HG03025 (cell line): ENCODE measurements at regions not wholly inside any gene's neighbourhood (a gene's known extent, or its start where the extent isn't known, plus 50 kb on each side); places are given as distances from the start of the nearest gene placed in this dataset.
"Not testable (repeated sequence)": the region's sequence is repeated elsewhere in the genome, so short reads cannot be mapped to it uniquely, and the experiment has no call there.

Experiments used
- ATAC-seq: cut with Tn5 transposase; IDR thresholded peaks from one replicate; pipeline ENCODE4 v1.9.1; 2021; ENCODE audit warnings: mild to moderate bottlenecking, moderate library complexity; ENCODE audit not compliant: unreplicated experiment, low FRiP score

DNA sequence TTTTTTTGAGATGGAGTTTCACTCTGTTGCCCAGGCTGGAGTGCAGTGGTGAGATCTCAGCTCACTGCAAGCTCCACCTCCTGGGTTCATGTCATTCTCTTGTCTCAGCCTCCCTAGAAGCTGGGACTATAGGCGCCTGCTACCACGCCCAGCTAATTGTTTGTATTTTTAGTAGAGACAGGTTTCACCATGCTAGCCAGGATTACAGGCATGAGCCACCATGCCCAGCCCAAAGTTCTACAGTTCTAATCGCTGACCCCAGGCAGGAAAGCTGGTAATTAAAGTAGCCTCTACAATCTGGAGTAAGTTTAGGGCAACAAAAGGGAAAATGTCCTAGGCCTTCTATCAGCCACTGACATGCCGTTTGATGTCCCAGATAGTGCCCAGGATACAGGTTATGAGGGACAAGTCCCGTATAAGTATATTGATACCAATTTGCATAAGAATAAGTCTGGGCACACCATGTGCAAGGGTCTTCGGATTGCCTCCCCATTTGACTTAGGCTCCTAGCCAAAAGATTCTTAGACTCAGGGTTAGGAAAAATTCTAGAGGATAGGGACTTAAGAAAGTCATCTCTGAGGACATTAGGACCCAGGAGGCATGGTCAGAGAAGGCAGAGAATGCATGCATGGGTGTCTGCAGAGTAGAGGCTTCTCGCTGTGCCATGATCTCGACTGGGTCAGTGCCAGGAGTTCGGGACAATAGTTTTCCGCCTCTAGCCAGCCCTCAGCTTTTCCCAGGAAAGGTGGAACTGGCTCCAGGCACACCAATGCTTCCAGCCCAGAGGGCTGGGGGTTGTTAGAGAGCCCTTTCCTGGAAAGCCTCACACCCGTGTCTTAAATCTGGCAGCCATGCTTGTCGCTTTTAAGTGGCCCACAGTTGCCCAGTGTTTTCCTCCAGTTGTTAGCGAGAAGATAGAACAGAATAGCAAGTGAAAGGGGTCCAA is 1111.1 kb downstream of the TAF11L14 start:
- peak; percentile 42 for ATAC-seq

DNA sequence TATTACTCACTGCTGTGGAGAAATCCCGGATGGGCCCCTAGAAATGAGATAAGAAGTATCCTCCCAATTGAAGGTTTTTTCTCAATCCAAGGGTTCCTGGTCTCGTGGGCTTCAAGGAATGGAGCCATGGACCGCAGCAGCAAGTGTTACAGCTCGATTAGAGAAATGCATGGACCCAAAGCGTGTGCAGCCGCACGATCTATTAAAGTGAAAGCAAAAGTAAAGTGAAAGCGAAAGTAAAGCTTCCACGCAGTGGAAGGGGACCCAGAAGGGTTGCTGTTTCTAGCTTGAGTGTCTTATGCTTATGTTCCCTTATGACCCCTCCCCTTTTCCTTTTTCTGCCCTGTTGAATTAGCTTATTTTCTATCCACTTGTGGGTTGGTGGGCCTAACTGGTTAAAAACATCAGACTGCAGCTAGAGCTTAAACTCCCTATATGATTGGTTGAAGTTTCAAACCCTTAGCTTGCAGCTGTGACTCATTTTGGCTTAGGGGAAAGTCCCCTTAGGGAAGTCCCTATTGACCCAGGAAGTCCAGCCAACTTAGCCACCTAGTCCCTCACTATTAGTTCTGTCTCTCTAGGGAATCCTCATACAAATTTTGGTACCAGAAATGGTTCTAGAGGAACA is 1111.8 kb downstream of the TAF11L14 start:
- ATAC-seq = peak; percentile 77

DNA sequence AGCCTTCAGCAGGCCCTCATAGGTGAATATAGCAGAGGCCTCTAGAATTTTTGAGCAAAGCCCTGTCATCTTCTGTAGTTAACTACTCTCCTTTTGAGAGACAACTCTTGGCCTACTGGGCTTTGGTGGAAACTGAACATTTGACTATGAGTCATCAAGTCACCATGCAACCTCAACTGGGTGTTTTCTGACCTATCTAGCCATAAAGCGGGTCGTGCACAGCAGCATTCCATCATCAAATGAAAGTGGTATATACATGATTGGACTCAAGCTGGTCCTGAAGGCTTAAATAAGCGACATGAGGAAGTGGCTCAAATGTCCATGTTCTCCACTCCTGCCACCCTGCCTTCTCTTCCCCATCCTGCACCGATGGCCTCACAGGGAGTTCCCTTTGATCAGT is 1115.5 kb downstream of the TAF11L14 start:
- ATAC-seq = peak; percentile 42

GRCh38 chr5:18752317-18752716 is 1118.1 kb downstream of the TAF11L14 start:
- no peak for ATAC-seq

- ATAC-seq = no peak
Observed at GRCh38 chr5:18754201-18754600, 1119.9 kb downstream of the TAF11L14 start.

- peak; percentile 53 for ATAC-seq
Observed at GRCh38 chr5:18761801-18762200, 1127.5 kb downstream of the TAF11L14 start.

DNA sequence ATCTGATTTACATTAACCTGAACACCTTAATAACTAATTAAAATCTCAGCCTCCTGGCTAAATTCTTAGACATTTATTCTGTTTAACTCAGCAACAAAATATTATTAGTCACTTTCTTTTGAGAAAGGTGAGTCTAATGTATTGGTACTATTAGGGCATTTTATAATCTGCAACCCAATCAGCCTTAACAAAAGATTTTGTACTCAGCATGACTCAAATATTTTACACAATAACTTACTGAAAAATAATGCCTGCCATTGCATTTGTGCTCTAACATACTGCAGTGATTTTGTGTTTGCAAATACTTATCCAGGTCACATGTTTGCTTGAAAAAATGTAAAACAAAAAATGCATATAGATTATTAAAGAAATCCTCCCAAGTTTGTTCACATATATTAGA is 1129.9 kb downstream of the TAF11L14 start:
- no peak for ATAC-seq

DNA sequence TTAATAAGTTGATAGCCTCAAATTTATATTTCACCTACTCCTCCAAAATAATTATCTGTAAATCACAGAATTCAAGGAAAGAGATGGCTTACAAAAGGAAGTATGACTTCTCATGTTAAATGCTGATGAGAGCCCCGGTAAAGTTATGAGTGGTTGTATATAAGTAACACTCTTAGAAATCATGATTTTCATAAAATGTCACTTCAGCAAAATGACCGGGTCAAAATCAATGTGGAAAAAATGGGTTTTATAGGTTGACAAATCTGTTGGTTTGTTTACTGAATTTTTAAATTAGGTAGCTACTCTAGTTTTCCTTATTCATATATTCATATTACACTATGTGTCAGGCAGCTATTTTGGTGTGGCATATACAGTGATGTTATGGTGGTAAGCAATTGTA is 1131.0 kb downstream of the TAF11L14 start:
- ATAC-seq = no peak

DNA sequence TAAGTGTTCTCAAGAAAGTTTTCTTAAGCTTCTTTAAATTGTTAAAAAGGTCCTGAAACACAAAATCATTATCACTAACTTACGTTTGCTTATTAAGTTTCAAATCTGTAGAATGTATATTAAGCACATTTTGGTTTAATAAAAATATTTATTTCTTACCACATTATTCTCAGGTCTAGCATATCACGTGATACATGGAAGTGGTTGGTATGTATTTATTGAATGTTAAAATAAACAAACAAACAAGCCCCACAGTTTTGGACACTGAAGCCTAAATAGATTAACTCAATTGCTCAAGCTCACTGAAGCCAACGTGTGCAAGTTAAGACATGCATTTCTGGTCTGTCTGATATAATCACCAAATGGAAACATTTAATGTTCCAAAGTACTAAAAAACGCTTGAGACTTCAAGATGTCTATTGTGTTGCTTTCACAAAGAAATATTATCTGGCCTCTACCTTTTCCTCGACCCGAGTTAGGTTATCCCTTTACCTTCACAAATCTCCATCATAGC is 1136.9 kb downstream of the TAF11L14 start:
- no peak for ATAC-seq

- ATAC-seq = no peak
Observed at GRCh38 chr5:18772475-18772874, 1138.2 kb downstream of the TAF11L14 start.

- no peak for ATAC-seq
Observed at GRCh38 chr5:18778225-18778624, 1144.0 kb downstream of the TAF11L14 start.

DNA sequence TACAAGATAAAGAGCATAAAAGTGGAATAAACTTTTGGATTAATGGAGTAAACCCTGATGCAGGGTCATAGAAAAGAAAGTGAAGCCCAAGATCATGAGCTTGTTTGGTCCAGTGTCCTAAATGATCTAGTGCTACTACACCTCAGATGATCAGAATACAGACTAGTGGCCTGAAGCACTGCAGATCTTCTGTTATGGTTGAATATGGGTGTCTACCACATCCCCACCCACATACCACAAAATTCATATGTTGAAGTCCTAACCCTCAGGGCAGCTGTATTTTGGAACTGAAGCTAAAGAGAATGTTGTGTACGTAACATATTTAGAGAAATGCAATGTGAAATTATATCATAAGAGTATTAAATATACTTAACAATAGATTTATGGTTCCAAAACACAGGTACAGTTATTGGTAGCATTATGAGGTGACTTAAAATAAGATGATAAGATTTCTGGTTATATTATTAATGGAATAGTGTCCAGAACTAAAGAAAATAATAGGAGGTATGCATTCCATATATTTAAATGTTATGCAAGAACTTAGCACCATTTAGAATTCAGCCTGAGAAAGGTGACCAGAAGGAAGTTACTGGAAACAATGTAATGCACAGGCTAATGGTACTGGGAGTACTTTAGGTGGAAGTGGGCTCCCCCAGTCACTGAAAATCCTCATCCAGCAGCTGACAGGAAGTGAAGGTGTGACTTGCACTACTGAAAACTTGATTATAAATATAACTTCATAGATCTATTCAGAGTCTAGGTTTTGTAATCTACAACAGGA is 1155.1 kb downstream of the TAF11L14 start:
- no peak for ATAC-seq

GRCh38 chr5:18792145-18792544 is 1157.9 kb downstream of the TAF11L14 start:
- no peak for ATAC-seq

GRCh38 chr5:18797222-18797621 is 1163.0 kb downstream of the TAF11L14 start:
- no peak for ATAC-seq

DNA sequence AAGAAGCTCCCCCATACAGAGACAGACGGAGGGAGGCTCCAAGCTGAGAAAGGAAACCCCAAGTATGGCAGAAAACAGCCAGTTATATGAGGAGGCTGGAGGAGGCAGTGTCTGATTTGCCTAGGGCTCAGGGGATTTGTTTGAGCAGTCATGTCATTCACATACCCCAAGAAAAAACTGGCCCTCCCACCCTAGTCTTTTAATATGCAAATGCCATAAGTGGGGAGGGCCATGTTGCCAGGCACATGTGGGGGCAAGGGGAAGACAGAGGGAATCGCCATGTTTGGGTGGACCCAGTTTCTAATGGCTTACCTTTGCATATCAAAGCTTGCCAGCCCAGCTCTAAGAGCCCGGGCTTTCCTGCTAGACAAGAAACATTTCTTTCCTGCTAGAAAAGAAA is 1163.8 kb downstream of the TAF11L14 start:
- no peak for ATAC-seq

- ATAC-seq = no peak
Observed at GRCh38 chr5:18799482-18800128, 1165.3 kb downstream of the TAF11L14 start.

DNA sequence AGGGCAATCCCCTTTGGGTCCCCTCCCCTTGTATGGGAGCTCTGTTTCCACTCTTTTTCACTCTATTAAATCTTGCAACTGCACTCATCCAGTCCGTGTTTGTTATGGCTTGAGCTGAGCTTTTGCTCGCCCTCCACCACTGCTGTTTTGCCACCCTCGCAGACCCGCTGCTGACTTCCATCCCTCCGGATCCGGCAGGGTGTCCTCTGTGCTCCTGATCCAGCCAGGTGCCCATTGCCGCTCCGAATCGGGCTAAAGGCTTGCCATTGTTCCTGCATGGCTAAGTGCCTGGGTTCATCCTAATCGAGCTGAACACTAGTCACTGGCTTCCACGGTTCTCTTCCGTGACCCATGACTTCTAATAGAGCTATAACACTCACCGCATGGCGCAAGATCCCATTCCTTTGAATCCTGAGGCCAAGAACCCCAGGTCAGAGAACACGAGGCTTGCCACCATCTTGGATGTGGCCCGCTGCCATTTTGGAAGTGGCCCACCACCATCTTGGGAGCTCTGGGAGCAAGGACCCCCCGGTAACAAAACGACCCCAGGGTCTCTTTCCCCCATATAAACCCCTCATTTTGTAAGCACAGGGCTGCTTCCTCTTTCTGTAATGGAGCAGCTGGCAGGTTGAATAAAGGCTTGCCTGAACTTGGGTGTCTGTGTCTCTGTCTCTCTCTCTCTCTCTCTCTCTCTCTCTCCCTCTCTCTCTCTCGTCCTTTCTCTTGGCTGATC is 1166.2 kb downstream of the TAF11L14 start:
- ATAC-seq = no peak

GRCh38 chr5:18801413-18801812 is 1167.2 kb downstream of the TAF11L14 start:
- not testable (repeated sequence) for ATAC-seq

DNA sequence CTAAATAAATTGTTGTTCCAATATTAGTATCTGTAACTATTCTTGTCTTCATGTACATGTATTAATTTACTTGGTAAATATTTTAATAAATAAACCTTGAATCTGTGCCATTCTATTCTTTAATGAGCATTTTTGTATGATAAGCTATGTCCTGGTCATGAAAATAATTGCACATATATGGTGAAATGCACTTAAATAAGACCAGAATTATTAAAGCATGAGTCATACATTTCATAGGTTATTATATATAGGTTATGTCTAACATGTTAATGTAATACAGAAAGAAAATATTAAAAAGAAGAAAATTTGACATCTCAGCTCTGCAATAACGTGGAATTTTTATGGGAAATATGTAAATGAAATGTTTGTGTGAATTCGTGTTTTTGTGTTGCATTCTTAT is 1168.1 kb downstream of the TAF11L14 start:
- no peak for ATAC-seq

GRCh38 chr5:18805376-18805775 is 1171.1 kb downstream of the TAF11L14 start:
- ATAC-seq = no peak
